GM12878 (cell line): ENCODE measurements at regions not wholly inside any gene's neighbourhood (a gene's known extent, or its start where the extent isn't known, plus 50 kb on each side); places are given as distances from the start of the nearest gene placed in this dataset.

Experiments used
- CREB1 ChIP-seq: IDR thresholded peaks from 2 replicates; pipeline ENCODE4 v1.6.1; 2012; ENCODE audit warnings: low read depth, mild to moderate bottlenecking, inconsistent platforms
- EP300 ChIP-seq, 2 experiments: fragments of 150-350 bp in 1 of 2; IDR thresholded peaks; 2 replicates each; pipeline ENCODE4 v1.6.1; 2011 to 2012; ENCODE audit warnings: low read depth in 2 of 2, low read length in 2 of 2, borderline replicate concordance in 1 of 2, improper control_type of control experiment in 1 of 2, inconsistent platforms in 1 of 2; ENCODE audit not compliant: control insufficient read depth in 1 of 2
- HDAC2 ChIP-seq: fragments of 200-600 bp; sonication (generic); IDR thresholded peaks from 2 replicates; pipeline ENCODE4 v1.6.1; 2017
- KDM1A ChIP-seq: fragments of 200-600 bp; sonication (generic); IDR thresholded peaks from 2 replicates; pipeline ENCODE4 v1.6.1; 2016; ENCODE audit warnings: borderline replicate concordance
- SUPT20H ChIP-seq: IDR thresholded peaks from 2 replicates; pipeline ENCODE4 v1.6.1; 2011; ENCODE audit warnings: low read depth, mild to moderate bottlenecking, low read length, moderate library complexity, borderline replicate concordance; ENCODE audit not compliant: control insufficient read depth
- SUZ12 ChIP-seq: fragments of 200-600 bp; sonication (generic); IDR thresholded peaks from one replicate; pipeline ENCODE4 v1.6.1; 2018; ENCODE audit warnings: antibody characterized with exemption, mild to moderate bottlenecking; ENCODE audit not compliant: unreplicated experiment

GRCh38 chr12:19627719-19628118, 188.4 kb downstream of the AEBP2 start:
- TF ChIP-seq HDAC2 (no peak), SUZ12 (no peak), EP300 (IDR thresholded peaks at IDR 0.05; ENCODE audit: borderline replicate concordance in 1 of 2, control insufficient read depth in 1 of 2, low read depth in 2 of 2, low read length in 2 of 2) (no peak), CREB1 (no peak), KDM1A (no peak), SUPT20H (no peak)
